Caco-2 (cell line): ENCODE measurements at regions not wholly inside any gene's neighbourhood (a gene's known extent, or its start where the extent isn't known, plus 50 kb on each side); places are given as distances from the start of the nearest gene placed in this dataset.

ENCODE experiments used
- BruUV-seq: library from RNA; stranded (reverse); fragments of 400-500 nt; replicated peaks from 2 replicates; lab custom pipeline; 2021; lab: Mats Ljungman, UMichigan
- CTCF ChIA-PET: fragments of 300-600 bp; sonication (Branson Sonifier 250); formaldehyde crosslinking; loops from one replicate; lab custom pipeline; 2022; ENCODE audit warnings: antibody characterized with exemption; lab: Charles Lee
- POLR2A ChIA-PET: fragments of 300-600 bp; sonication (Branson Sonifier 250); formaldehyde crosslinking; loops from one replicate; lab custom pipeline; 2022; ENCODE audit warnings: antibody characterized with exemption; lab: Charles Lee
- DNase-seq, 2 experiments: peaks; one replicate each; pipeline versions ENCODE4 v3.0.0 to v3.0.0-alpha.2; 2020 to 2022
- H3K27me3 ChIP-seq: replicated peaks from 2 replicates; pipeline ENCODE4 v1.6.0; 2011; ENCODE audit warnings: low read length; ENCODE audit not compliant: control insufficient read depth, insufficient read depth
- H3K36me3 ChIP-seq: 2 replicates; pipeline ENCODE4 v1.5.1; 2011; ENCODE audit warnings: low read length; ENCODE audit not compliant: control insufficient read depth, insufficient read depth
- H3K4me1 ChIP-seq: fragments of 250-450 bp; sonication (Bioruptor Pico); 2 replicates; pipeline ENCODE4 v1.5.1; 2020; ENCODE audit warnings: mild to moderate bottlenecking
- H3K4me3 ChIP-seq: 2 replicates; pipeline ENCODE4 v1.5.1; 2011; ENCODE audit warnings: low read depth, mild to moderate bottlenecking, control low read depth, low read length
- H3K9me3 ChIP-seq: fragments of 250-450 bp; sonication (Bioruptor Pico); 2 replicates; pipeline ENCODE4 v1.5.1; 2020; ENCODE audit warnings: mild to moderate bottlenecking, moderate library complexity
- H3K27ac Mint-ChIP-seq: one replicate; pipeline ENCODE4 v1.8.0; 2022; ENCODE audit warnings: mixed read lengths; ENCODE audit not compliant: unreplicated experiment
- H3K27me3 Mint-ChIP-seq: one replicate; pipeline ENCODE4 v1.8.0; 2022; ENCODE audit warnings: mixed read lengths; ENCODE audit not compliant: insufficient read depth, unreplicated experiment
- H3K36me3 Mint-ChIP-seq: one replicate; pipeline ENCODE4 v1.8.0; 2022; ENCODE audit warnings: mild to moderate bottlenecking, mixed read lengths; ENCODE audit not compliant: insufficient read depth, unreplicated experiment
- H3K4me1 Mint-ChIP-seq: one replicate; pipeline ENCODE4 v1.8.0; 2022; ENCODE audit warnings: low read depth, mixed read lengths; ENCODE audit not compliant: unreplicated experiment
- H3K4me3 Mint-ChIP-seq: one replicate; pipeline ENCODE4 v1.8.0; 2022; ENCODE audit warnings: mild to moderate bottlenecking, moderate library complexity, mixed read lengths; ENCODE audit not compliant: unreplicated experiment
- H3K9me3 Mint-ChIP-seq: one replicate; pipeline ENCODE4 v1.8.0; 2022; ENCODE audit warnings: mixed read lengths; ENCODE audit not compliant: unreplicated experiment
- intact Hi-C: fragments of 100-400 bp; cut with micrococcal nuclease; formaldehyde crosslinking; loops from one replicate; pipeline ENCODE4 v1.10.0; 2022; ENCODE audit not compliant: unreplicated experiment
- TF ChIP-seq, protein P1 (sequence below), 2 experiments: fragments of 200-600 bp in 1 of 2; IDR thresholded peaks; 1 replicate in 1 of 2; 2 replicates in 1 of 2; pipeline versions ENCODE4 v1.5.1 to v1.8.0; 2011 to 2022; ENCODE audit warnings: antibody characterized with exemption in 1 of 2, control low read depth in 1 of 2, inconsistent platforms in 1 of 2, low read depth in 1 of 2, low read length in 1 of 2, mild to moderate bottlenecking in 1 of 2, moderate library complexity in 1 of 2; ENCODE audit not compliant: insufficient read depth in 1 of 2, severe bottlenecking in 1 of 2, unreplicated experiment in 1 of 2

DNA sequence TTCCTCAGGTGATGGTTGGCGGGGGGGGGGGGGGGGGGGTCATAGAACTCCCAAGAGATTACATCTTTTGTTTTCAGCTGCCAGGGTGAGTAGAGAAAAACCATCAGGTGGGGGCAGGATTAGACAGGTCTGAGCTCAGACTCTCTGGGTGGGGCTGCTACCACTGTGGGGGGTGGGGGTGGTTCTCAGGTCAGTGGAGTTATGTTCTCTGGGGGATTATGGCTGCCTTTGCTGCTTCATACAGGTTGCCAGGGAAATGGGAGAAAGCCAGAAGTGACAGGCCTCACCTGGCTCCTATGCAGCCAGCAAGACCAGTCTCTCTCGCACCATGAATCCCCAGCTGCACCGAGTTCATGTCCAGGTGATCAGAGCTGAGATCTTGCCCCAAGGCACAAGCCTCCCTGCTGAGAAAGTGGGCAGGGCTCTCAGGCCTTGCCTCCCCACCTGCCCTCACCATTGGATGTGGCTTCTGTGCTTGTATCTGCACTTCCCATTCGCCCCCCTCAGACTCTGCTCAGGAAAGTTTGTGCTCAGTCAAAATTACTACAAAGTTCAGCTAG lies 828.1 kb downstream of the MCTP2 start:
- BruUV-seq: no TSS peak
- Histone ChIP-seq H3K4me3 (no peak overlapping the region), H3K36me3 (no peaks in the 10 kb centered on the region), H3K9me3 (no peaks in the 10 kb centered on the region), H3K4me1 (no peaks in the 10 kb centered on the region), H3K27me3 (no peaks in the 10 kb centered on the region)
- TF ChIP-seq, protein P1, sequence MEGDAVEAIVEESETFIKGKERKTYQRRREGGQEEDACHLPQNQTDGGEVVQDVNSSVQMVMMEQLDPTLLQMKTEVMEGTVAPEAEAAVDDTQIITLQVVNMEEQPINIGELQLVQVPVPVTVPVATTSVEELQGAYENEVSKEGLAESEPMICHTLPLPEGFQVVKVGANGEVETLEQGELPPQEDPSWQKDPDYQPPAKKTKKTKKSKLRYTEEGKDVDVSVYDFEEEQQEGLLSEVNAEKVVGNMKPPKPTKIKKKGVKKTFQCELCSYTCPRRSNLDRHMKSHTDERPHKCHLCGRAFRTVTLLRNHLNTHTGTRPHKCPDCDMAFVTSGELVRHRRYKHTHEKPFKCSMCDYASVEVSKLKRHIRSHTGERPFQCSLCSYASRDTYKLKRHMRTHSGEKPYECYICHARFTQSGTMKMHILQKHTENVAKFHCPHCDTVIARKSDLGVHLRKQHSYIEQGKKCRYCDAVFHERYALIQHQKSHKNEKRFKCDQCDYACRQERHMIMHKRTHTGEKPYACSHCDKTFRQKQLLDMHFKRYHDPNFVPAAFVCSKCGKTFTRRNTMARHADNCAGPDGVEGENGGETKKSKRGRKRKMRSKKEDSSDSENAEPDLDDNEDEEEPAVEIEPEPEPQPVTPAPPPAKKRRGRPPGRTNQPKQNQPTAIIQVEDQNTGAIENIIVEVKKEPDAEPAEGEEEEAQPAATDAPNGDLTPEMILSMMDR (IDR thresholded peaks at IDR 0.05; ENCODE audit: insufficient read depth in 1 of 2, low read depth in 1 of 2, low read length in 1 of 2, severe bottlenecking in 1 of 2, unreplicated experiment in 1 of 2): no peak
- ChIA-PET POLR2A (no interaction called here), CTCF (no interaction called here)
- no peak overlapping the region for H3K27ac Mint-ChIP-seq
- intact Hi-C loops: no loop called here
- no peak for DNase-seq
- no peaks in the 10 kb centered on the region for H3K27me3 Mint-ChIP-seq
- H3K9me3 Mint-ChIP-seq: no peaks in the 10 kb centered on the region
- no peaks in the 10 kb centered on the region for H3K36me3 Mint-ChIP-seq
- H3K4me1 Mint-ChIP-seq: no peaks in the 10 kb centered on the region
- H3K4me3 Mint-ChIP-seq: no peak overlapping the region

DNA sequence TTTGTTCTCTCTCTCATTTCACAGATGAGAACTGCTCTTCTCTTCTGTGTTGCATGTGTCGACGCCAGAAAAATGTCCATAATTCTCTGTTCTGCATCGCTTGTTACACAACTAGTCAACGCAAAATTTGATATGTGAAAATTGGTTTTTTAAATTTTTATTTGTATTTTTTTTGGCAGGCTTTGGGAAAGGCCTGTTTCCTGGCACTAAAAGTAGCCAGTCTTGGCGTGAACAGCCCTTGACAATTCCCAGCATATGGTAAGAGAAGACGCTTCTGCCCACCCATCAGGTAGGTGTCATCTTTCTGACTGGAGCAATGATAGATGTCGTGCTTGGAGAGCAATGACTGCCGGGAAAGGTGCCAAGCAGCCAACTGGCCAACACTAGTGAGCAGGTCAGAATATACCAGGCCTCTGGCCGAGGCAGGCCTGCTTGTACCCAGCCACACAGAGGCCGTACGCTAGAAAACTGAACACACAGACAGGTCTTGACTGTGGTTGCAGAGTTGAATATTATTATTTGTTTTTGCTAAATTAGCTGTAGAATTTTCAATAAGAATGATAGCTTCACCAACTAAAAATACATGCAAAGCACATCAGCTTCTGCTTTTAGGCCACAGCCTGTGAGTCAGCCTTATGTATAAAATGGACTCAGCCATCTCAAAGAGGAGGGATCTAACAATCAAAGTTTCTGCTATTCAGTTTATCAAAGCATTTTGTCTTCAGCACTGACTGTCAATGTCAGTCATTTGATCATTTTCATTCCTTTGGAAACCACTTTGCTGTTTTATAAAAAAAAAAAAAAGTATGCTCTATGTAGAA lies 837.5 kb downstream of the MCTP2 start:
- CTCF ChIA-PET: no interaction called here
- no peaks in the 10 kb centered on the region for H3K9me3 ChIP-seq
- TF ChIP-seq, protein P1 (IDR thresholded peaks at IDR 0.05; ENCODE audit: insufficient read depth in 1 of 2, low read depth in 1 of 2, low read length in 1 of 2, severe bottlenecking in 1 of 2, unreplicated experiment in 1 of 2): no peak

DNA sequence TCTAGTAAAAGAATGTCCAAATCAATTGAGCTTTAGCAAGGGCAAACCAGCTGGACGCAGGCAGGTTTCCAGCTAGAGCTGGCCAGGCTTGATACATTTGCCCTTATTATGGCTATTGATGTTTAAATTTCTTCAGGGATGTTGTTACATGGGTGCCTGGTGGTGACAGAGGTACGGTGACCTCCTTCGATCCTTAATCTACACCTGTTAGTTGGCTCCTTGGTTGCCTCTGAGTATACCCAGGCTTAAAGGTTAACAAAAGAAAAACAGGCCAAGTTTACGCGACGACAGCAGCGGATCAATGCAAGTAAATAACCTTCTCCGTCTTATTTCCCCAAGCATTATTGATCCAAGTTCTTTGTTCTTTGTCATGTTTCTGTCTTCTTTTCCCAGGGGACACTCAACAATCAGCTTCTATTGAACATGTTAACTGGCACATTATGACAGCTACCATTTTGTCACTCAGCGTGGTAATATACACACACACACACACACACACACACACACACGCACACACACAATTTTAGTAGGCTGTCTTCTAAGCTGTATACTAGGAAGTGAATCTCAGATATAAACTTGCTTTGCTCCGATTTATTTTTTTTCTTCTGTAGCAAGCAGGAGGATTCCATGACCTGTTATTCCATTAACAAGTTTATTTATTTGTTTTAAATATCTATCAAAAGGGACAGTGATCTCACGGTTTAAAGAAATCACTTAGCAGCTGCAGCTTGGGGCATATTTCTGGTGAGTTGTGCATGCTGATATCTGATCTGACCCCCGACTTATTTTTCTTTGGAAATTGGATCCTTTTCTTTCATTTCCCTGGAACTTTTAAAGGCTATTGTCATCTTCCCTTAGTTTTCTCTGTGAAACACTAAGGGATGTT lies 844.7 kb downstream of the MCTP2 start:
- H3K4me3 ChIP-seq: no peak overlapping the region
- H3K36me3 Mint-ChIP-seq: no peaks in the 10 kb centered on the region
- ChIA-PET CTCF (no interaction called here), POLR2A (no interaction called here)
- H3K36me3 ChIP-seq: no peaks in the 10 kb centered on the region
- DNase-seq: no peak
- no peak overlapping the region for H3K4me3 Mint-ChIP-seq
- BruUV-seq: no TSS peak
- intact Hi-C loops: no loop called here
- H3K4me1 Mint-ChIP-seq: no peaks in the 10 kb centered on the region
- H3K27me3 Mint-ChIP-seq: no peaks in the 10 kb centered on the region
- H3K9me3 Mint-ChIP-seq: no peaks in the 10 kb centered on the region
- no peaks in the 10 kb centered on the region for H3K4me1 ChIP-seq
- H3K27me3 ChIP-seq: no peaks in the 10 kb centered on the region
- no peaks in the 10 kb centered on the region for H3K9me3 ChIP-seq
- H3K27ac Mint-ChIP-seq: no peak overlapping the region
- TF ChIP-seq, protein P1 (IDR thresholded peaks at IDR 0.05; ENCODE audit: insufficient read depth in 1 of 2, low read depth in 1 of 2, low read length in 1 of 2, severe bottlenecking in 1 of 2, unreplicated experiment in 1 of 2): no peak

More for the DNA sequence above, 837.5 kb downstream of the MCTP2 start:
- no TSS peak for BruUV-seq
- POLR2A ChIA-PET: no interaction called here
- no peaks in the 10 kb centered on the region for H3K36me3 ChIP-seq
- H3K4me3 Mint-ChIP-seq: no peak overlapping the region
- H3K4me1 Mint-ChIP-seq: no peaks in the 10 kb centered on the region
- H3K27me3 ChIP-seq: no peaks in the 10 kb centered on the region
- no peak overlapping the region for H3K27ac Mint-ChIP-seq
- intact Hi-C loops: loop anchor here (10.0 kb wide), 1 partner anchor 64 kb away; no protein-coding TSS in a partner anchor
- no peak for DNase-seq
- no peaks in the 10 kb centered on the region for H3K27me3 Mint-ChIP-seq
- H3K36me3 Mint-ChIP-seq: no peaks in the 10 kb centered on the region
- H3K4me1 ChIP-seq: no peaks in the 10 kb centered on the region
- H3K9me3 Mint-ChIP-seq: peaks cover 10% of the 10 kb centered on the region
- no peak overlapping the region for H3K4me3 ChIP-seq
